ENCODE measurements at regions not wholly inside any gene's neighbourhood (a gene's known extent, or its start where the extent isn't known, plus 50 kb on each side); places are given as distances from the start of the nearest gene placed in this dataset.
"Not testable (repeated sequence)": the region's sequence is repeated elsewhere in the genome, so short reads cannot be mapped to it uniquely, and the experiment has no call there.

- DNase-seq (ENCODE audit: low read depth): no peak
Observed at GRCh38 chr2:194096402-194096801, 1560.6 kb upstream of the SLC39A10 start.

- no peak for DNase-seq (ENCODE audit: low read depth)
Observed at GRCh38 chr2:194095359-194095758, 1561.7 kb upstream of the SLC39A10 start.

- no peak for DNase-seq (ENCODE audit: low read depth)
Observed at GRCh38 chr2:194090251-194090905, 1566.6 kb upstream of the SLC39A10 start.

GRCh38 chr2:194087089-194087958 lies 1569.7 kb upstream of the SLC39A10 start:
- DNase-seq (ENCODE audit: low read depth): no peak

- DNase-seq (ENCODE audit: low read depth): no peak
Observed at GRCh38 chr2:194086129-194086528, 1570.9 kb upstream of the SLC39A10 start.

- no peak for DNase-seq (ENCODE audit: low read depth)
Observed at GRCh38 chr2:194079989-194080388, 1577.0 kb upstream of the SLC39A10 start.

GRCh38 chr2:194077366-194077765 lies 1579.7 kb upstream of the SLC39A10 start:
- no peak for DNase-seq (ENCODE audit: low read depth)

- no peak for DNase-seq (ENCODE audit: low read depth)
Observed at GRCh38 chr2:194062401-194062800, 1594.6 kb upstream of the SLC39A10 start.

GRCh38 chr2:194060269-194060668 lies 1596.8 kb upstream of the SLC39A10 start:
- no peak for DNase-seq (ENCODE audit: low read depth)

GRCh38 chr2:194054313-194054712 lies 1602.7 kb upstream of the SLC39A10 start:
- DNase-seq (ENCODE audit: low read depth): no peak

- DNase-seq (ENCODE audit: low read depth): no peak
Observed at GRCh38 chr2:194044321-194044720, 1612.7 kb upstream of the SLC39A10 start.

- DNase-seq (ENCODE audit: low read depth): not testable (repeated sequence)
Observed at GRCh38 chr2:194021130-194021529, 1635.9 kb upstream of the SLC39A10 start.

GRCh38 chr2:194020155-194020554 lies 1636.9 kb upstream of the SLC39A10 start:
- no peak for DNase-seq (ENCODE audit: low read depth)

- DNase-seq (ENCODE audit: low read depth): no peak
Observed at GRCh38 chr2:194015751-194016150, 1641.3 kb upstream of the SLC39A10 start.

GRCh38 chr2:194014639-194015038 lies 1642.4 kb upstream of the SLC39A10 start:
- no peak for DNase-seq (ENCODE audit: low read depth)

GRCh38 chr2:194004590-194005206 lies 1652.3 kb upstream of the SLC39A10 start:
- no peak for DNase-seq (ENCODE audit: low read depth)

GRCh38 chr2:194003911-194004310 lies 1653.1 kb upstream of the SLC39A10 start:
- no peak for DNase-seq (ENCODE audit: low read depth)

- DNase-seq (ENCODE audit: low read depth): no peak
Observed at GRCh38 chr2:194002699-194003368, 1654.2 kb upstream of the SLC39A10 start.

GRCh38 chr2:193990868-193991267 lies 1666.2 kb upstream of the SLC39A10 start:
- DNase-seq (ENCODE audit: low read depth): no peak

- no peak for DNase-seq (ENCODE audit: low read depth)
Observed at GRCh38 chr2:193989645-193990044, 1667.4 kb upstream of the SLC39A10 start.

GRCh38 chr2:193988784-193989183 lies 1668.2 kb upstream of the SLC39A10 start:
- DNase-seq (ENCODE audit: low read depth): no peak

GRCh38 chr2:193985272-193985671 lies 1671.8 kb upstream of the SLC39A10 start:
- no peak for DNase-seq (ENCODE audit: low read depth)

Data from stimulated activated CD8-positive, alpha-beta memory T cell treated with anti-CD3 and anti-CD28 coated beads, Interleukin-4, amount 100 ng/mL, for 24 hours (primary cell).